Fibroblast of skin of right quadriceps (primary cell): ENCODE measurements at regions not wholly inside any gene's neighbourhood (a gene's known extent, or its start where the extent isn't known, plus 50 kb on each side); places are given as distances from the start of the nearest gene placed in this dataset.

Experiments used
- DNase-seq: peaks from one replicate; pipeline ENCODE4 v3.0.0-alpha.2; 2013

DNA sequence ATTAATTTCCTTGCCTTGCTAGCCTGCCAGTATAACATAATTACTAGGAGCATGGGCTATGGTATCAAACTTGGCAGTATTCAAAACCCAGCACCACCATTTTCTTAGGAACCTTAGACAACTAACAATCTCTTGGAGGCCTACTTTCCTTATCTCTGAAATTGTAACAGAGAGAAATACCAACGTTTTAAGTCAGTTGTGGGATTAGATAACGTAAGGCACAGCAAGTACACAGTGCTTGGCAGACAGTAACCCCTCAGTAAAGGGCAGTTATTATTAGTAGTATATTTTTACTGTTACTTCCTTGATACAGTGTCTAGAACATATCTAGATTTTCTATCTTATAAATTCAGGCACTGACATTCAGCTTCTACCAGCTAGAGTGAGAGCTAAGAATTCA is 309.6 kb downstream of the ACTL7B start:
- DNase-seq: no peak

DNA sequence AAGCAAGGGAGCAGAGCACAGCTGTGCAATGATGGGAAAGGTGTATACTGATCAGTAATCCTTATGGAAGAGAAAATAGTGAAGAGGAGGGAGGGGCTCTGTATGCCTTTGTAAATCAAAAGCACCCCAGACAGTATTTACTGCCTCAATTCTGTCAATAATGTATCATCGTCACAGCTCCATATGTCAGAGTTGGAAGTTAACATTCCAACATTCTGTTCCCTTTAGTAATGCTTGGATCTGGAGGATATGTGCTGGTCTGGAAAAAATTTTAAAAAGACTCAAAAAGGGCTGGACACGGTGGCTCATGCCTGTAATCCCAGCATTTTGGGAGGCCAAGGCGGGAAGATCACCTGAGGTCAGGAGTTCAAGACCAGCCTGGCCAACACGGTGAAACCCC is 310.4 kb downstream of the ACTL7B start:
- DNase-seq: peak; percentile 24

DNA sequence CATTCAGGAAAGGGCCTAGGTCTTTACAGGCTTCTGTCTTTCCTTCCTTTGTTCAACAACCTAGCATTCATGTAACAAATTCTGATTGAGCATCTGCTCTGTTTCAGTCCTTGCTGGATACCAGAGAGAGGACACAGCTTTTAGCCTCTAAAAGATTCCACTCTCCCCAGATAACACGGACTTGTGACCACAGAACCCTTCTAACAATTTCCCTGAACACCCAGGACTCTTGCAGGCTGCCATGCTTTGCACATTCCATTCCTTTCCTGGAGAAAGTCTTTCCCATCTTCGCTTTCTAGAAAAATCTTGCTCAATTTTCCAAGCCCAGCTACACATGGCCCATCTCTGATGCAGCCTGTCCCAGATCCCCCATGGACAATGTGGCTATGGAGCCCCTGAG is 310.9 kb downstream of the ACTL7B start:
- DNase-seq: no peak

DNA sequence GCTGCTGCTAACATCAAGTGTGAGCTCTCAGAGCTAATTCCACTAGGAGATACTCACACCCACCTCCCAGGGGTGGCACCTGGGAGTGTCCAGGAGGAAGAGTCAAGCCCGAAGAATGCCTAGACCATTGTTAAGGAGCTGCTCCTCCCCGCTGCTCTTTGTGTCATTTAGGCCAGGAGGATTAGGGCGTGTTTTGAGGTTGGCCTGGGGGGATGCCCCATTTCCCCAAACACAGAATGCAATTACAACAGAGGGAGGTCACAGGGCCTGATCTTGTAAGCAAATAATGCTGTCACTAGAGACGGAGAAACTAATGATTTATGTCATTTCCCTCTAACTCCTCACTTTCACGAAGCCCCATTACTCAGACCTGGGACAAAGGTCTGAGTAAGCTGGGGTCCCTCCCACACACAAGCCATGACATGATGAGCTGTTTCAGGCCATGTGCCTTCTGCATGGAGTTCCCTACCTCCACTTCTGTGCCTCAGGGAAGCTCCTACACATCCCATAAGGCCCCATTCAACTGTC is 312.5 kb downstream of the ACTL7B start:
- DNase-seq: peak; percentile 63

DNA sequence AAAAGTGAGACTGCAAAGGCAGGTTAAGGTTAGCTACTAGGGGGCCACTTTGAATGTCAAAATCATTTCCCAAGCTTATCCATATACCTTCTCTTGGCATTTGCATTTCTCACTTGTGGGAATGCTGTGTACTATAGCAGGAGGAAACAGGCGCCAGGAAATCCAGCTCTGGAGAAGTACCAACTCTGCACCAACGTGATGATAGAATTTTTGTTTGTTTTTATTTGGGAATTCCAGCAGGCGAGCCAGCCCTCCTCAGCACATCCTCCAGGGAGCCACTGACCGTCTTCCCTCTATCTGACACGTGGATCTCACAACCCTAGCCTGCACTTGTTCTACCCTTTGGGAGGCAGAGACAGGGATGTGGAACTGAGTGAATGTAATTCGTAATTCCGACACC is 318.0 kb downstream of the ACTL7B start:
- no peak for DNase-seq

DNA sequence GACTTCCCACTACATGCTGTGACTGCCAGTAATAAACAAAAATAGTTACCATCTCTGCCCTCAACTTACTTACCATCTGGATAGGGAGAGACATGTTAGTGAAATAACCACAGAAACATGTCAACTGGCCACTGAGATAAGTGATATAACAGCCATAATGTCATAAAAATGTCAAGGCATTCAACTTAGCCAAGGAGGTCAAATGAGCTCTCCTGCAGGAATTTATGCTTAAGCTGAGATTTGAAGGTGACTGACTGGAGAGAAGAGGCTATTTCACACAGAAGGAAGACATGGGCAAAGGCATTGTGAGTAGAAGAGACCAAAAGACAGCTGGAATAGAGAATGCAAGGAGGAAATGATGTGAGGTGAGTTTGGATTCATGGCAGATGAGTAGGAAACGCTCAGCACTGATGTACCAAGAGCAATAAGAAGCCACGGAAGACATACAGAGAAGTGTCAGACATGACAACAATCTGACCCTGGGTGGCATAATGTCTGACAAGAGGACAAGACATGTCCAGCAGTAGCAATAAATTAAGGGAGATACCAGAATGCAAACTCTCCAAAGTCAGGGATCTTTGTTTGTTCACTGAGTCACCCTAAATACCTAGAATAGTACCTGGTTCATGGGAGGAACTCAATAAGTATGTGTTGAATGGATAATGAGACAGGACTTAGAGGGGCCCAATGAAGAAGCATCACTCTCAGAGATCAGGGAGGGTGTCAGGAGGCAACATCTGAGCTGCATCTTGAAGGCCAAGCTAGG is 318.8 kb downstream of the ACTL7B start:
- DNase-seq: peak; percentile 35

DNA sequence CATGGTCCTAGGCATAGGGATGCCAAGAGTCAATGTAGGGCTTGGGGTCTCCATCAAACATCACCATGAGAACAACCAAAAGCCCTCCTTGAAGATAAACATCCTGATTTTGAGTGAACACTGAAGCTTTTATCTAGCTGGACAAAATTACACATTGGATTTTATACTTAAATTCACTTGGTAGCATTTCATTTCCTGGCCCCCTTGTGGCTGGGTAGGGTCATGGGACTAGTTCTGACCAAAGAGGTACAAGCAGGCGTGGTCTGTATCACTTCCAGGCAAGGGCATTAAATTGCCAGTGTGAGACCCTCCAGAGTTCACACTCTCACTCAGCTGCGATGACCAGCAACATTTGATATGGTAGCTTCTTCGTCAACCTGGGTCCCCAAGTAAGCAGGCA is 320.3 kb downstream of the ACTL7B start:
- DNase-seq: no peak

DNA sequence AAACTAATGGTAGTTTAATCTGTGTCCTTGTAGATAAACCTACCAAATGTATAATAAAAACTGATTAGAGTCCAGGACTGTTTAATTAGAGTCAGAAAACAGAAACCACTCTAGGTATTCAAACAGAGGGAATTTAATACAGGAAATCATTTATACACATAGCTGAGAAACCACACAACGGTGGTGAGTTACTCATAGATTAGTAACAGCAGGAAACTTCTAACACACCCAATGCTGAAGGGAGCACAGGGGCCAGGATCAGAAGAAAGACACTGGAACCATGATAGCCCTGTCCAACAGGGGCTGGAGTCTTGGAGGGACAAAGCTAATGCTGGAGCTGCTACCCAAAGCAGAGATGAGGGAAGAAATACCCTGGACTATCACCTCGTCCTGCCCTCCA is 321.0 kb downstream of the ACTL7B start:
- peak; percentile 87 for DNase-seq

DNA sequence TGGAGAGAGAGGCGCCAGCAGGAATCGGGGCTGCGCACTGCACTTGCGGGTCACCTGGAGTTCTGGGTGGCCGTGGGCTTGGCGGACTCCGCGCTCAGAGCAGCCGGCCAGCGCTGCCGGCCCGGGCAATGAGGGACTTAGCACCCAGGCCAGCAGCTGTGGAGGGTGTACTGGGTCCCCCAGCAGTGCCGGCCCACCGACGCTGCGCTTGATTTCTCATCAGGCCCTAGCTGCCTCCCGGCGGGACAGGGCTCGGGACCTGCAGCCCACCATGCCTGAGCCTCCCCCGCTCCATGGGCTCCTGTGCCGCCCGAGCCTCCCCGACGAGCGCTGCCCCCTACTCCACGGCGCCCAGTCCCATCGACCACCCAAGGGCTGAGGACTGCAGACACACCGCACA is 325.6 kb downstream of the ACTL7B start:
- DNase-seq: no peak

DNA sequence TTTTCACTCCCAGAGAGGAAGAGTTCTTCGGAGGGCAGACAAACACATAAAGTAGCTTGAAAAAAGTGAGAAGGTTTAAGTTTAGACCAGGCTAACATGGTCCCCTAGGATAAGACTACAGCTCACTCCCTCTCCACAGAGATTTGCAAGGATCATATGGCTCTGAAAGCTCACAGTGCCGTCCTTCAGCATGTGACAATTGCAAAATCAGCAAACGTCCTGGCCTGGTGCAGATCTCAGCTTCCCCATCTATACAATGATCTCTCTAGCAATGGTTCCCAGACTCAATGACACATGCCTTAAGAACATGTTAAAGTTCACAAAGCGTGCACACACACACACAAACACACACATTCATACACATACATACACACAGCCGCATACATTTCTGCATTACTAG is 327.6 kb downstream of the ACTL7B start:
- DNase-seq: no peak

DNA sequence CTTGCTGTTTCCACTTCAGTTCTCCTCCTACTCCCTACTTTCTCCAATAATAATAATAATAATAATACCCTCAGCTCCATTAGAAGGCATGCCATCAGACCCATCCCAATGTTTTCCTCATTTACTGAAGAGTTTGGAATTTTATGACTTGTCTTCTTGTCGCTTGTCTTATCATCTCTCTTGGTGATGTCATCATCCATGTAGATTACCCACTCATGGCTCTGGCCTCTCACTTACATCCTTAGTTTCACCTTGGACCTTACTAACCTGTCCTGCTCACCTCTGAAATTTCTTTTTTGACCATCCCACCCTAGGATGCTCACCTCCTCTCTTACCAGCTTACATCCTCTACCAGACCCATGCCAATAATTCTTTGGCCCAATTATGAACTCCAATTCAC is 329.3 kb downstream of the ACTL7B start:
- DNase-seq: no peak

DNA sequence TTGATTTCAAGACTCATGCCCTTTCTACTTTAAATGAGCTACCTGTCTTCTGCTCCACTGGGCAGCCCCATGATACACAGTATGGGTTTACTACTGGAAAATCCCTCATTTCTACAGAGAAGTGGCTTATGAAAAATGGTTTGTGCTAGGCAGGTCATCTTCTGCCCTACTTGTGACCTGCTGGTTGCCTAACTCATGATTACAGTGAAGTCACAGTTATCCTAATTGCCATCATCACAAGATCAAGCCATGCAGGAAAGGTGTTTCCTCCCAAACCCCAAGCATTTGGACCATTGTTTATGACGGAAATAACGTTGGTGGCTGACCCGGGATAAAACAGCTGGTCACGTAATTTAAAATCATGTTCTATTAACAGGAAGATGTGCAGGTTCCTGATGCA is 330.6 kb downstream of the ACTL7B start:
- no peak for DNase-seq

DNA sequence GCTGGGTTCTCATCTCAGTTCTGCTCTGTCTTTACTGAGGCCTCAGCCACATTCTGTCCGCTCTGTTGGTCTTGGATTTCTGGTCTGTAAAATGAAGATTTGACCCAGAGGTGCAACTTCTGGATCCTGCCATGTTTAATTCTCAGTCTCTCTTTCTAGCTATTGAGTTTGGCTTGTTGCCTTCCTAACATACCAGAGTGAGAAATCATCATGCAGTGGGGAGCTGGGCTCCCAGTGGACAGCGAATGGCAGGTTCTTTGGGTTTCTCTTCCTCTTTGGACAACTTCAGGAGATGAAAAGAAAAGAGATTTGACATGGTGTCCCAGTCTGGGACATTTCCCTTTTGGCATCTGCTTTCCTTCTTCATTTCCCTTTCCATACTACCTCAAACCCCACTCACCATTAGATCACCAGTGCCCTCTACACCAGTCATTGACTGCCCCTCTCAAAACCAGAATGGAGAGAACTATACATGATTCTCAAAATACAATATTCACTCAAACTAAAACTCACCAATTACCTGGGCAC is 334.7 kb downstream of the ACTL7B start:
- peak; percentile 66 for DNase-seq

DNA sequence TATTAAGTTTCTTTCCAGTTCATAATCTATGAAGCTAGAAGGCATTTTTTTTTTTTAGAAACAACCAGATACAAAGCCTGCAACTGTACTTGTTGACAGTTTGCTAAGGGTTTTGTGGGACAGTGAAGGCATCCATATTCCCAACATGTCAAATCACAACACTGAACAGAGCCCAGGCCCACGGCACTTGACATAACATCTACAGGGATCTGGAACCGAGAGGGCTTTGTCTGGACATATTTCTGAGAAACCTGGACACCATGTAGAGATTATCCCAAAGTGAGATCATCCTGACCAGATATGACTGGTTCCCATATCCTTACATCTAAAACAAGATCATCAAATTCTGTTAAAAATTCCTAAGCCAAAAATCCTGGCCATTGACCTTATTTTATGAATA is 336.3 kb downstream of the ACTL7B start:
- no peak for DNase-seq

DNA sequence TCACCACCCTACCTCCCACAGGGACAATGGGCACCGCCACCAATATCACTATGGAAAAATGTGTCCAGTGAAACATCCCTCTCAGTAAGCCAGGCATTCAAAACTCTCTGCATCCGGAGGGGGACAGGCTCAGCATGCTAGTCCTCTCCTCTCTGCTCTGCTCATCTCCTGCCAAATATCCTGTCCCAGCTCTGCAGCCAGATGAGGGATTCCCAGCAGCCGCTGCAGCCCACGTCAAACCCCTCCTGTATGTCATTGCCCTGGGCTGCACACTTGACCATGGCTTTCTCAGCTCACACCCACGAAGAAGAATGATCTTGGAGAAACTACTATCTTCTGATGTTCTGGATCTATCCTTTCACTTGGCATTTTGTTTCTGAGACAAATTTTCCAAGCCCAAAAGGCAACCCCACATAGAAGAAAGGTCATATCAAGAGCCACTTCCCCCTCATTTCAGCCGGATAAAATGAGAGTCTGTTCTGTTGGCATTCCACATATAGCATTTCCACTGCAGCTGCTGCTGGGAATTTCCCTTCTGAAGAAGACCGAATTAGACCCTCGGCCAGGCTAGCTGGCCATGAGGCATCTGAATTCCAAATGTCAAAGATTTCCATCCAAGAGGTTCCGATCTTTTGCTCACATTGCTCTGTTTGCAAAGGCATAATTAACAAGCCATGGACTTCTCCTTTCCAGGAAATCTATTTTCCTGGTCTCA is 338.0 kb downstream of the ACTL7B start:
- DNase-seq: no peak

DNA sequence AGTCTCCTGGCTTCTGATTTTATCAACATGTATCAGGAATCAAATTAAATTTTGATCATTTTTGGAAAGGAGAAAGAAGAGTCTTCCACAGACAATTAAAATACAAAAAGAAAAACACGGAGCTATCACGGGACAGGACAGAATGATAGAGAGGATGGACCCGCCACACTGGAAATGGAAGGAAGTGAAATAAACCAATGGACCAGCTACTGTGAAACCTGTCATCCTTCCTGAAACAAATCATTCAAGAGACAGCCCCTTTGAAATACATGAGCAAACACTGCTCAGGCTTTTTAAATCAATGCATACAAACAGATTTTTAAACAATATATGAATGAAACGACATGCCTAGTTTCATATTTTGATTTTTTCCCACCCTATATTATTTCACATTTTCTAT is 339.4 kb downstream of the ACTL7B start:
- no peak for DNase-seq

DNA sequence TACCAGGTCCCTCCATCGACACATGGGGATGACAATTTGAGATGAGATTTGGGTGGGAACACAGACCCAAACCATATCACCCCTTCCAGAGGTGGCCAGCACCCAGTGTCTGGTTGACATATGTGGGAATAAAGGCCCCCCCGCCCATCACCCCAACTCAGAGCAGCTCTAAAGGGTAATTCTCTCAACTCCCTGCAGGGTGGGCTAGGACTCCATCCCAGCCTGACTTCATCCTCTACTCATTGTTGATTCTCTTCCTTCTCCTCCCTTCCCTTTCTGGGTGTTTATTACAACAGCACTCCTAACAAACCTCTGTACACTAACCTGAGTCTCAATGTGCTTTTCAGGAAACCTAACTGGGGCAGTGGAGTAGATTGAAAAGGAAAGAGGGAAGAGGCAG is 339.9 kb downstream of the ACTL7B start:
- DNase-seq: no peak

DNA sequence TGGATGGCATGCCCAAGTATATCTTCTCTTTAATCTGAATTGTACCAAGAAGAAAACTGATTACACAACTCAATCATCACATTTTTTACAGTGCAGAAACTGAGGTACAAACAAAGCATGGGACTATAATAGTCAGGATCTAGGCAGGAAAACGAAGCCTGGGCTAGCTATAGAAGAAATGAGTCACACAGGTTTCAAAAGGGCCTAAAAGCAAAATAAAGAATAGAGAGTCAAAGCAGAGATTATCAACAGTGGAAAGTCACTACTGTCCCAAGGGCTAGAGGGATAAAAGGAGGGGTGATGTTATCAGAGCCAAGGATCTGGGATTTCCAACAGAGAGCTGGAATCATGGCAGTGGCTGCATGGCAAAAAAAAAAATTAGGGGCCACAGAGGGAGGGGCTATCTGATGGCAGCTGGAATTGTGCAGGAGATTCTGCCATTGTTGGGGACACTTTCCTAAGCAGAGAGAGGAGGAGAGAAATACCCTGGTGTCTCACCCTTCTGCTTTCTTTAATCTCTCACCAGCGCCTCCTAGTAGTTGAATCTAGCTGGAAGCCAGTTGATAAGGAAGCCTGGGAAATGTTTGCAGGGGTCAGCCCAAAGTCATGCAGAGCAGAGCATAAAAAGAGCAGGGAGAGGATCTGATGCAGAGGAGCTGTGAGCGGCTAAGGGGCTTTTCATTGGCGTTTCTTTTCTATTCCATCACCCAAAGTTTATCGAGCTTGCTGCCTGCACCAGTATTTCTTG is 343.2 kb downstream of the ACTL7B start:
- no peak for DNase-seq

DNA sequence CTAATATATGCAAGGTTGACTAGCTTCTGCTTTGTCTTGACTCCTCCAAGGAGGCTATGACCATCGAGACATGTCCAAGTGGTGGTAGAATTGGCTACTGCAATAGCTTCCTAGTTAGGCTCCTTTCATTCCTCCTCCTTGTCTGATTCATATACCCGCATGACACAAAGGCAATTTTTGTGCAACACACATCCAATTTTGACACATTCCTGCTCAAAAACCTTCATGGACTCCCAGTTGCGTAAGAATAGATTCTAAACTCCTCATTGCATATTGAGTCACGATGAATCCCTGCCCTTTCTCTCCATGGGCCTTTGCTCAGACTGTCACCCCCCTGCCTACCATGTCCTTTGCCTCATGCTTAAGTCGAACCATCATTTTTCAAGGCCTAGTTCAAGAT is 344.5 kb downstream of the ACTL7B start:
- DNase-seq: peak; percentile 82

DNA sequence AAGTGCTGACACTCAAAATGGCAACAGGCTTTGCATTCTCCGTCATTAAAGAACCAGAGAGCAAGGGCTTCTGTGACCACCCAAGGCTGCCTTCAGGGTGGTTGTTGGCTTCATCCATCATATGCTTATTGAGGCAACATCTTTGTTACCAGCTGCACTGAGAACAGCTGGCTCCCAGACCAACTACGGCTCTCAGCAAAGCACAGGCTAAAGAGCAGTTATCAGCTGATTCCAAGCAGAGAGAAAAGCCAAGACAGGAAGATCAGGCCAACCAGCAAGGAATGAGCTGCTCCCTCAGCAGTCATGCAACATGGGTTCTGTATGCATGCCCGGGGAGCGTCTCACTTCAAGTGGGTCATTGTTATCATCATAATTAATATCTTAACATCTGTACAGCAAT is 358.9 kb downstream of the ACTL7B start:
- no peak for DNase-seq

DNA sequence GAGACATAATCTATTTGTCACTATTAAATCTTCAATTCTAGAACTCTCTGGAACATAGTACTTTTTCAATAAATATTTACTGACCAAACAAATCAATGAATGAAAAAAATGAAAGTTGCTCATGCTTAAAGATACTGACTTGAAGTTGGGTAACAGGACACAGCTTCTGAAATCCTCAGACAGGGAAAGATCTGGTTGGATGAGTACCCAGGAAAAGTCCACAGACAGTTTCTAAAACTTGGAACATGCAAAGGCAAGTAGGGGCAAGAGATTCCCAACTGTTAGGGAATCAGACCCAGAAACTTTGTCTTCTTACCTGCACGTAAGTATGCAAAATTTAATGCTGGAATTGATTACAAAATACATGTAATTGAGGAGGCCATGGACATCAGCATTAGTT is 366.2 kb downstream of the ACTL7B start:
- DNase-seq: no peak

DNA sequence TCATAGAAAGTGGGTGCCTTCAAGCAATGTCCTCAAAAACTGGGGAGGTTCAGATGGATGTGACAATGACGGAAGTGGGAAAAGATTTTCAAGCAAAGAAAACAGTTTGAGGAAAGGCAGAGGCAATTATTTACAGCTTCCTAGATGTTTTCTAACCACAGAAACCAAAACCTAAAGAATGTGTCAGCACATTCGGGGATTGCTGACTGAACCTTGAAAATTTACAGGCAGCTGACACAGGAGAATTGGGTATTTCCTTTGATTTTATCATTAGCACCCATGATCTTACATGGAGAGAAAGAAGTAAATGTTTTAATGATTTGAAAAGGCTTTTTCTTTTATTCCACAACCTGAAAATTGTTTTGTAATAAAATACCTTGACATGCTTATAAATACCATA is 369.0 kb downstream of the ACTL7B start:
- peak; percentile 84 for DNase-seq

DNA sequence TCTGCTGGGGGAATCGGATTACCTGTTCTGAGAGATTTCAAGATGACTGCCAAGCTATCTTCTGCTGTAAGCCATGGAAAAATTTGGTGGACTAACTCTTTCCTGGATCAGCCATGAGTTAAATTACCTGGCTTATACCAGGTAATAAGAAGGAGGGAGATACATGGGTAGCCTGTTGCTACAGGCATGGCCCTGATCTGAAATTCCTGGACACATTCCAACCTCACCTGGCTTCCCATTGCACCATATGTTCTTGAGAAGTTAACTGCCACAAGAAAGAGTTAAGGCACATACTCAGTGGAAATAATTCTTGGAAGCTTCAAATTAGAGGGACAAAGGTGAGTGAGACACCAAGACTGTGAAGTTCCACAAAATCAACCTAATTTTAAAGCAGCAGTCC is 371.3 kb downstream of the ACTL7B start:
- no peak for DNase-seq

DNA sequence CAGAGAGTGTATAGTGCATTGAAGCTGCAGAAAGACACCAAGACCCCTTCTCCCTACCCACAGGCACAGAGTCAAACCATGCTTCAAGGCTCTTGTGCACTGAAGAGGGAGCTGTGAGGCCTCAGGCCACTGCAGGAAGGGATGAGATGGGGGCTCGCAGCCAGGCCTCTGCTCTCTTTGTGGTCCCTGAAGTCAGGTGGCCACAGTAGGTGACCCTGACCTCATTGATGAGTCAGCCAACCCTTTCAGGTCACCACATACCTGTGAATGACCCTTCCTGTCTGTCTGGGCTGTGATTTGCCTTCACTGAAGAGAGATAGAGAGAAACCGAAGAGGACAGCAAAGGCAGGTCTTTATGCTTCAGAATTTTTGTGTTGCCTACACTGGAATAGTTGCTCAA is 372.1 kb downstream of the ACTL7B start:
- no peak for DNase-seq
